ENCODE measurements at regions not wholly inside any gene's neighbourhood (a gene's known extent, or its start where the extent isn't known, plus 50 kb on each side); places are given as distances from the start of the nearest gene placed in this dataset.

DNA sequence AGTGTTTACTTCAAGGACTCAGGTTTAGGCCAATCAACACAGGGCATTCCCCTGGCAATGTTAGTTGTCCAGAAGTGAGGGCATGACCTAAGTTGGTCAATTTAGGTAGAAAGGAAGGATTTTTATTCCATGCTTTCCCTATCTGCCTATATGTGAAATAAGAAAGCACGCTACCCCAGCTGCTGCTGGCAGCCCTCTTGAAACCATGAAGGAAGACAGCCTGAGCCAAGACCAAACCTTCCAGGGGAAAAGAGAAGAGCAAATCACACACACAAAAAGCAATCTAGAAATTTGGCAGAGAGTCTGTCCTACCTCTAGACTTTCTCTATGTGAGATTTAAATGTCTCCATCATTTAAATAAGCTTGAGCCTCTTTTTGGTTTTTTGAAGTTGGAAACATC is 387.6 kb downstream of the TNS1 start:
- TF ChIP-seq, protein P1, sequence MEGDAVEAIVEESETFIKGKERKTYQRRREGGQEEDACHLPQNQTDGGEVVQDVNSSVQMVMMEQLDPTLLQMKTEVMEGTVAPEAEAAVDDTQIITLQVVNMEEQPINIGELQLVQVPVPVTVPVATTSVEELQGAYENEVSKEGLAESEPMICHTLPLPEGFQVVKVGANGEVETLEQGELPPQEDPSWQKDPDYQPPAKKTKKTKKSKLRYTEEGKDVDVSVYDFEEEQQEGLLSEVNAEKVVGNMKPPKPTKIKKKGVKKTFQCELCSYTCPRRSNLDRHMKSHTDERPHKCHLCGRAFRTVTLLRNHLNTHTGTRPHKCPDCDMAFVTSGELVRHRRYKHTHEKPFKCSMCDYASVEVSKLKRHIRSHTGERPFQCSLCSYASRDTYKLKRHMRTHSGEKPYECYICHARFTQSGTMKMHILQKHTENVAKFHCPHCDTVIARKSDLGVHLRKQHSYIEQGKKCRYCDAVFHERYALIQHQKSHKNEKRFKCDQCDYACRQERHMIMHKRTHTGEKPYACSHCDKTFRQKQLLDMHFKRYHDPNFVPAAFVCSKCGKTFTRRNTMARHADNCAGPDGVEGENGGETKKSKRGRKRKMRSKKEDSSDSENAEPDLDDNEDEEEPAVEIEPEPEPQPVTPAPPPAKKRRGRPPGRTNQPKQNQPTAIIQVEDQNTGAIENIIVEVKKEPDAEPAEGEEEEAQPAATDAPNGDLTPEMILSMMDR (optimal IDR thresholded peaks at IDR 0.05 in 1 of 3, IDR thresholded peaks at IDR 0.05 in 1 of 3, conservative IDR thresholded peaks at IDR 0.05 in 1 of 3; ENCODE audit: extremely low read depth in 1 of 3, insufficient read depth in 2 of 3, low read length in 3 of 3), result no peak
- no peak for TF ChIP-seq EZH2 (IDR thresholded peaks at IDR 0.05; ENCODE audit: low read length)

Data from keratinocyte (primary cell).